ENCODE measurements at regions not wholly inside any gene's neighbourhood (a gene's known extent, or its start where the extent isn't known, plus 50 kb on each side); places are given as distances from the start of the nearest gene placed in this dataset.

DNA sequence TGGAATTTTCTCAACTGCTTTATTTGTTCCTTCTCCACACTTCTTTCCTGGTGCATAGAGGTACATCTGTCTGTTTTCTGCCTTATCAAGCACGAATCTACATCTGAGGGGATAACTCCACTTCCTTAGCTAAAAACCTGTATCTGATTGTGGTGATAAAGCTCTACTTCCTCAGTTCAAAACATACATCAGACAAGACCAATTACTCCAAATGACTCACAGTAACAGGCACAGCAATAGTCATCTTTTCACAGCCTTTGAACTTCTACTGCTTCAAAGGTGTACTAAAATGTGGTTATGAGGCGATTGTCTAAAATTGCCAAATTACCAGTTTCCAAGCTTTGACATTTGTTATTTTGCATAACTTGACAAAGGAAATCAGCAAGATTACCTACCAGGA lies 803.6 kb upstream of the ZEB2 start:
- TF ChIP-seq, protein P1, sequence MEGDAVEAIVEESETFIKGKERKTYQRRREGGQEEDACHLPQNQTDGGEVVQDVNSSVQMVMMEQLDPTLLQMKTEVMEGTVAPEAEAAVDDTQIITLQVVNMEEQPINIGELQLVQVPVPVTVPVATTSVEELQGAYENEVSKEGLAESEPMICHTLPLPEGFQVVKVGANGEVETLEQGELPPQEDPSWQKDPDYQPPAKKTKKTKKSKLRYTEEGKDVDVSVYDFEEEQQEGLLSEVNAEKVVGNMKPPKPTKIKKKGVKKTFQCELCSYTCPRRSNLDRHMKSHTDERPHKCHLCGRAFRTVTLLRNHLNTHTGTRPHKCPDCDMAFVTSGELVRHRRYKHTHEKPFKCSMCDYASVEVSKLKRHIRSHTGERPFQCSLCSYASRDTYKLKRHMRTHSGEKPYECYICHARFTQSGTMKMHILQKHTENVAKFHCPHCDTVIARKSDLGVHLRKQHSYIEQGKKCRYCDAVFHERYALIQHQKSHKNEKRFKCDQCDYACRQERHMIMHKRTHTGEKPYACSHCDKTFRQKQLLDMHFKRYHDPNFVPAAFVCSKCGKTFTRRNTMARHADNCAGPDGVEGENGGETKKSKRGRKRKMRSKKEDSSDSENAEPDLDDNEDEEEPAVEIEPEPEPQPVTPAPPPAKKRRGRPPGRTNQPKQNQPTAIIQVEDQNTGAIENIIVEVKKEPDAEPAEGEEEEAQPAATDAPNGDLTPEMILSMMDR (conservative IDR thresholded peaks at IDR 0.05; ENCODE audit: low read depth, low read length): no peak
- TF ChIP-seq EZH2 (IDR thresholded peaks at IDR 0.05; ENCODE audit: low read length, unreplicated experiment) (no peak), EZH2phosphoT487 (IDR thresholded peaks at IDR 0.05; ENCODE audit: borderline replicate concordance, low read length) (no peak)

Measured in PC-3 (cell line).